Prostate gland (tissue), 2 donors: ENCODE measurements at regions not wholly inside any gene's neighbourhood (a gene's known extent, or its start where the extent isn't known, plus 50 kb on each side); places are given as distances from the start of the nearest gene placed in this dataset.

Source experiments
- CTCF ChIP-seq, 4 experiments: fragments of 200-600 bp in 2 of 4; fragments of 450-650 bp in 2 of 4; sonication (generic) in 2 of 4; IDR thresholded peaks; 1 replicate in 3 of 4; 2 replicates in 1 of 4; pipeline ENCODE4 v1.5.1; 2016 to 2019; ENCODE audit warnings: antibody characterized with exemption in 4 of 4, mild to moderate bottlenecking in 2 of 4, moderate library complexity in 2 of 4
- POLR2A ChIP-seq: fragments of 450-650 bp; IDR thresholded peaks from one replicate; pipeline ENCODE4 v1.6.1; 2016; ENCODE audit warnings: antibody characterized with exemption, mild to moderate bottlenecking
- POLR2AphosphoS5 ChIP-seq: sonication (generic); formaldehyde crosslinking; IDR thresholded peaks from one replicate; pipeline ENCODE4 v1.6.1; 2017; ENCODE audit warnings: antibody characterized with exemption

- TF ChIP-seq CTCF (IDR thresholded peaks at IDR 0.05) (no peak), POLR2A (no peak), POLR2AphosphoS5 (no peak)
Observed at GRCh38 chr1:119266858-119267257, 101.7 kb upstream of the HAO2 start.
